GM18502 (cell line): ENCODE measurements at regions not wholly inside any gene's neighbourhood (a gene's known extent, or its start where the extent isn't known, plus 50 kb on each side); places are given as distances from the start of the nearest gene placed in this dataset.
"Not testable (repeated sequence)": the region's sequence is repeated elsewhere in the genome, so short reads cannot be mapped to it uniquely, and the experiment has no call there.

Experiments used
- ATAC-seq: cut with Tn5 transposase; IDR thresholded peaks from one replicate; pipeline ENCODE4 v1.9.1; 2021; ENCODE audit warnings: mild to moderate bottlenecking; ENCODE audit not compliant: unreplicated experiment, poor library complexity

DNA sequence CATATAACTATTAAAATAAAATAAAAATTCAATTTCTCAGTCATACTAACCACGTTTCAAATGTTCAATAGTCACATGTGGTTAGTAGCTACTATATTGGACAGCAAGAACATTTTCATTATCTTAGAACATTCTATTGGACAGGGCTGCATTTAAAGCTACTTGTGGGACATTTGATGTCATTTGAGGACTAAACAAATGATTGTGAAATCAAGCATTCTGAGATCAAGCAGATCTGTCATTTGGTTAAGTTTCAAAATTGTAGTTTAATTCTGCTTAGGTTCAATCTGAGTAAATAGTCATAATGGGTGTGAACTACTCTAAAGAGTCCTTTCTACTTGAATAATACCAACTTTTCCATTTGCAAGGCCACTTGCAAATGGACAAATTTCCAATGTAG is 226.9 kb upstream of the C9orf72 start:
- ATAC-seq: no peak

DNA sequence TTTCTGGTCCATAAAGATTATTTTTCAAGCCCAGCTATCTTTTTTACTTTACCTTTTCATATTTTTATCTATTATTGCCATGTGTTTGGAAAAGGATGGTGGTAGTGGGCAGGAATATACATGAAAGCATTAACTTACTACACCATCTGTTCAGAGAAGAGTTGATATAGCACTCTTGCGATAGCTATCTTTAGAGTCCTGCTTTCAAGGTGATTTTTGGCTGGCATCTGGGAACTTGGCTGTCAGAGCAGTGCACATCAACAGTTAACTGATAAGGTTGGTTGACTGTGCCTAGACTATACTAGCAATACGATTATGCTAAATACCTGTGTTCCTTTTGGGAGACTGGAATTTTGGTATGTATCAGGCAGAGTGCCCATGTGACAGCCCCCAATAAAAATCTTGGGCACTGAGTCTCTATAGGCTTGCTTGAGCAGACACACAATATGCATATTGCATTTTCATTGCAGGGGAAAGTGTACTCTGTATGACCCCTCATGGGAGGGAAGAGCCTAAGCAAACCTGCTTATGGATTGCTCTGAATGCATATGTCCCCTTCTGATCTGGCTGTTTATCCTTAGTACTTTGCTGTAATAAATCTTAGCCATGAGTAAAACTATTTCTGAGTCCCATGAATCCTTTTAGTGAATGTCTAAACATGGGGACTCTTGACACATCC is 227.6 kb upstream of the C9orf72 start:
- ATAC-seq: no peak

DNA sequence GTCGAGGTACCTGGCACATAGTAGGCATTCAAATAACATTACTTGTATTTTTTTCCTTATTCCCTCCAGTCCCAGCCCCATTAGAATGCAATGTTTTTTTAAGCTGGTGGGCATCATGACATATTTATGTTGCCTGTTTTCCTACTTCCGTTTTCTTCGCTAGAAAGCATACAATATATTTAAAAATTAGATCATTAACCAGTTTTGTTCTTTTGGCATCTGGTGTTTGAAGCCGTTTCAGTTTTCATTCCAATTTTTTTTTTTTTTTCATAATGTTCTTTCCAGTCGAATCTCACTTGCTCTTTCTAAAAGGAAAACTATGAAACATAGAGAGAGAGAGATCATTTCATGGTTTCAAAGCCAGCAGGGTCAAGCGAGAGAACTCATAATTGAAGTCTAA is 228.3 kb upstream of the C9orf72 start:
- ATAC-seq: no peak

DNA sequence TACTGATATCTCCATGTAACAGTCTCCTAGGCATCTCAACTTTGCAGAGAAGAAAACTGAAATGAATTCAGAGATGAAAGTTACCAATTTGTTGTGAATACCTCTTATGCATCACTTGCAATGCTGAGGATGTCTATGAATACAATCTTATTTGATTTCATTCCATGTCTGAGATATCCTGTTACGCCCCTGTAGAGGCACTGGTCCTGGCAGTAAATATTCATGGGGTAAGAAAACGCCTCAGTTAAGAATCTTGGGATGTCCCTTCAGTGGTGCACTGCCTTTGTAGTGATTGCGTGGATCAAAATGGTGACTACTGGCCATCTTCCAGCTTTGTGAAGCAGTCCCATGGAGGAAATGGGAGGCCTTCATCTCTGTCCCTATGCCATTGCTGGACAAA is 229.1 kb upstream of the C9orf72 start:
- no peak for ATAC-seq

DNA sequence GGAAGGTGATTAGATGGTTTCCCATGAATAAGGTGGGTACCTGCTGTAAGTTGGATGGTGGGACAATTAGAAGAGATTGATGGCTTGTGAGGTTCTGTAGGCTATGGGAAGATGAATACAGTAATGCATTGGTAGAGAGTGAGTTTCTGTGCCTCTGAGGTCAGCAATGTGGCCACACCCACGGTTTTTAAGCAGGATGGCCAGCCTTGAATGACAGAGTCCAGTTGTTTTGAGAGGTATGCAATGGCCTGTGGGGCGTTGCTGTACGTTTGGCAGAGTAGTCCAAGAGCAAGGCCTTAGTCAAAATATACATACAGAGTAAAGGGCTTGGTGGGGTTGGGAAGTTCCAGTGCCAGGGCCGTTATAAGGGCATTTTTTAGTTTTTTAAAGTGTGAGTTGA is 235.6 kb upstream of the C9orf72 start:
- ATAC-seq: no peak

DNA sequence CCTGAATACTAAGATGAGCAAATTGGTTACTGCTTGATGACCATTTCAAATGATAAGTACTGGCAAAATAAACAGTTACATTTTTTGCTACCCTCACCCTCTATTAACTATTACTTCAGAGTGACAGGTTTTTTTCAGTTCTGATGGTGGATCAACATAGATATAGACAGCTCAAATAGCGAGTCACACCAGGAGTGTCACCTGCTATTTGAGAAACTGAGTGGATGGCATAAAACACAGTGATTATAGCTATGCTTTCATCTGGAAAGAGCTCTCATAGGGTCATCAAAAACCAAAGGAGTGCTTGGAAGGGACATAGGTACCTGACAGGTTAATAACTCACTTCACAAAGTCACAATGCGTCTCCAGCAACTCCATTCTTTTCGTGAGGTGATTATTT is 244.5 kb upstream of the C9orf72 start:
- no peak for ATAC-seq

DNA sequence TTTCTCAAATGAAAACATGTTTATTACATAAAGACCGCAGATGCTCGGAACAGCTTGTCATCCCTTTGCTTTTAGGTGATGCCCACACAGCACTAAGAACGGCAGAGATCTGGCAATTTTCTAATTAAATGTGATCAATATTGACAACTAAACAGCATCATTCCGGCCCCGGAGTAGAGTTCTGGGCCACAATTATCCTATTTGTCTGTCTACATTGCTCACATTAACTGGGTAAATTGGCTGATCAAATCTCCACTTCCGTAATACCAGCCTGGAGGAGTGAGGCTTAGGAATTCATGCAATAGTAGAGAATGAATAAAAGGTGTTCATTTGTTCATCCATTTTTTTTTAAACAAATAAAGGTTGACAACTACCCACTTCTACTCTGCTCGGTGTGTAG is 245.1 kb upstream of the C9orf72 start:
- ATAC-seq: no peak

DNA sequence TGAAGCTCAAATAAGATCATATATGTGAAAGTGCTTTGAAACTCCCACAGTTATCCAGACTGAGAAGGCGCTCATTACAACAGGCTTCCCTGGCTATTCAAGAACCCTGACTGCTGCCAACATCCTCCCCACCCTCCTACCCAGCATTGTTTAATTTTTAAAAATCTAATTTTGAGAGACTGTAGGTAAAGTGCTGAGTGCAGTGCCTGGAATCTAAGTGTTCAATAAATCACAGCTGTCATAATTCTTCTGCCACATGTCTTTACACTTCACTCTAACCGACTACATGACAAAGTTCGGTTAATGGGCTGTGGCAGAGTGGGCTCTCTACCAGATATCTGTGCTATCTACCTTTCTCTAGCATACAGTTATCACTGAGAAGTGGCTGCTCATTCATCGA is 255.6 kb upstream of the C9orf72 start:
- ATAC-seq: no peak

DNA sequence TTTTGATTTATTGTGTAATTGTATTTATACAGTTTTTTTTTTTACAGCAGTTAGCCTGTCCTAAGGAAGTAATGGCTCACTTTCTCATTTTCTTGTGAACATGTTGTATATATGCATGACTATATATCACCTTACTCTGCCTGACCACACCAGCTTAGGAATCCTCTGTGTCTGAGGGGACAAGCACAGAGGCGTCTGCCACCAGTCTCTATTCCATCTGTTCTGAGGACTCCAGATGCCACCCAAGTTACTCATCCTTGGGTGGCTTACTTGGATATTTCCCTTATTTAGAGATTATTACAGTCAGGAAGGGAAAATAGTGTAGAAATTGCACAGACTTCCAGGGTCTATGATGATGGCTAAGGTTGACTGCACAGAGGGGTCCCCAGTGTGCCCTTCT is 256.3 kb upstream of the C9orf72 start:
- ATAC-seq: no peak

DNA sequence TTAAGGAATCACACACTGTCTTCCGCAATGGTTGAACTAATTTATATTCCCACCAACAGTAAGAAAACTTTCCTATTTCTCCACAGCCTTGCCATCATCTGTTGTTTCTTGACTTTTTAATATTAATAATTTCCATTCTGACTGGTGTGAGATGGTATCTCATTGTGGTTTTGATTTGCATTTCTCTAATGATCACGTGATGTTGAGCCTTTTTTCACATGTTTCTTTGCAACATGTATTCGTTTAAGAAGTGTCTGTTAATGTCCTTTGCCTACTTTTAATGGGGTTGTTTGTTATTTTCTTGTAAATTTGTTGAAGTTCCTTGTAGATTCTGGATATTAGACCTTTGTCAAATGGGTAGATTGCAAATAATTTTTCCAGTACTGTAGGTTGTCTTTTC is 258.8 kb upstream of the C9orf72 start:
- ATAC-seq: not testable (repeated sequence)

DNA sequence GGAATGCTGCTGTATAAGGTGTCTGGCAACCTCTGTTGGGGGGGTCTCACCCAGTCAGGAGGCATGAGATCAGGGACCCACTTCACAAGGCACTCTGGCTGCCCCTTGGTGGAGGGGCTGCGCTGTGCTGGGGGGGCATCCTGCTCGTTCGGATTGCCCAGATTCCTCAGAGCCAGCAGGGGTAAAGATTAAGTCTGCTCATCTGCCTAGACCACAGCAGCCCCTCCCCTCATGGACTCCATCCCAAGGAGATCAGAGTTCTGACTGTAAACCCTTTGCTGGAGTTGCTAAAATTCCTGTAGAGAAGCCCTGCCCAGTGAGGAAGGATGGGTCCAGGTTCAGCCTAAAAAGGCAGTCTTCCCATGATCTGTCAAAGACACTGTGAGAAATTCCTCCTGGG is 262.0 kb upstream of the C9orf72 start:
- ATAC-seq: no peak

DNA sequence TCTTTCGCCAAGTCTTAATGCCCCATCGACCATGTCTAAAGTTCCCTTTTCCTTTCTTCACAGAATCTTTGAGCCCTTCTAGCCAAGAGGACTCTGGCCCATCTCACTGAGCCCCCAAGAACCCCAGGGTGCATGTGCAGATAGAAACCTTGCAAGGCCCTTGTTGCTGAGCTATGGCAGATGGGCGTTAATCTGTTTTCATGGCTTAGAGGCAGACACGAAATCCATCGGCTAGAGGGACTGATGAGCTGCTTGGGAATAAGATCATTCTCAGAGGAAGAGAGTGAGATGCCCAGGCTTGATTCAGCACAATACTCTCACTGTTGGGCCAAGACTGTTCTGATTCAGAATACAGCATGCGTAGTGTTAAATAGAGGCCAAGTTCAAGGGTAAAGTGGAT is 262.5 kb upstream of the C9orf72 start:
- ATAC-seq: no peak

DNA sequence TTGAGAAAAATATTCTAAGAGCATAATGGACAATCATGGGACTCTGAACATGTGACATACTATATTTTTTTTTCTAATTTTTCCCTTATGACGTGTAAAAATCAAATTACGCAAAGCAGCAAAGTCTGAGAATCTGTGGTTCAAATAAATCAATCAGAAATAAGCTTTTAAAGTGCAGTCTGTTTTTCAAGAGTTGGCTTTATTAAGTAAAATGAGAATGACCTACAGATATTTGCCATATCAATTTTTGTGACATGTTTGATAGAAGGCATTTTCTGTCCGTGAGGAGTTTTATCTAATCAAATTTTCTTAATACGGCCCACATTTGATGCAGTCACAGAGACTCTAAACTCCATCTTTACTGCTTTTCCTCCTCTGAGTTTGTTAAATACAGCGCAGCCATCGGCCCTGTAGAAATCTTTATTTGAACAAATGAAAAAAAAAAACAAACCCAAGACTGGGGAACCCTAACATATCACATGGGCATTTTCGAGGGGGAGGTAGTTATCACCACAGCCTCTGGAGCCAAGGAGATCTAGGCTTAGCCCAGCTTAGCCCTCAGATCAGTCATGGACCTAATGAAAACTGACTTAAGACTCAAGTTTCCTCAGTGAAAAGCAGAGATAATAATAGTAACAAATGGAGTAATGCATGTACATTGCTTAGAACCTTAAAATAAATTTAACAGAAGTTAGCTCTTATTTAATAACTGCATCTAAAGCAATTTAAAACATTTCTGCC is 263.6 kb upstream of the C9orf72 start:
- ATAC-seq: no peak

DNA sequence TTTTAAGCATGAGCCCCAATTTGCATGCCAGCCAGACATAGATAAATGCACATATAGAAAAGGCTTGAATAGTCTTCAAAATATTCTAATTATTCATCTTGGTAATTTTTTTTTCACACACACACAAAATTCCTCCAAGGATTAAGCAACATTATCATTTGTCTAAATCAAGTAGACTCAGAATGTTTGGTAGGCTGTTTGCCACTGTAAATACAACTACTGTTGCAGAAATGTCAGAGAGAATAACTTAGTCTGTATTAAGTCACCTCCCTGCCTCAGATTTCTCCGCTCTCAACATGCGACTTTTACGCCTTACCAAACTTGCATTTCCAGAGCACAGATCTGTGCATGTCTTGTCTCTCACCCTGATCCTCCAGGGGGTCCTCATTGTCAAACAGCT is 265.6 kb upstream of the C9orf72 start:
- ATAC-seq: no peak

DNA sequence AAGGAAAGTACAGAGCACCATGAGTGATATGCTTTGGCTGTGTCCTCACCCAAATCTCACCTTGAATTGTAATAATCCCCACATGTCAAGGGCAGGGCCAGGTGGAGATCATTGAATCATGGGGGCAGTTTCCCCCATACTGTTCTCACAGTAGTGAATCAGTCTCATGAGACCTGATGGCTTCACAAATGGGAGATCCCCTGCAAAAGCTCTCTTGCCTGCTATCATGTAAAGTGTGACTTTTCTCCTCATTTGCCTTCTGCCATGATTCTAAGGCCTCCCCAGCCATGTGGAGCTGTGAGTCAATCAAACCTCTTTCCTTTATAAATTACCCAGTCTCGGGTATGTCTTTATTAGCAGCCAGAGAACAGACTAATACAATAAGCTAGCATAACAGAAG is 266.5 kb upstream of the C9orf72 start:
- not testable (repeated sequence) for ATAC-seq

DNA sequence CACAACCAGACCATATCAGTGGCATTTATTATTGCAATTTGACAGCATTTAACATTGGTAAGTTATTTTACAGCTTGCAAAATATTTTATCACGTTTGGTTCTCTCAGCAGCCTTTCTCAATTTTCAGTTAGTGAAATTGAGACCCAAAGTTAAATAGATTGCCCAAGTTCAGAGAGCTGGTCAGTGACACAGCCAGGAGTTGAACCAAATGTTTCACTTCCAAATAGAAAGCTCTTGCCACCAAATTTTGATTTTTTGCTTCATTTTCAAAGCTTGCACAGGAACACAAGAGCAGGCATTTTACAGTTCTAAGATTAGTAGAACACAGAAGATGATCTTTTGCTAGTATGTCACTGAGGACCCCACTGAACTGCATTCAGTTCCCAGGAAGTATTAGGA is 271.5 kb upstream of the C9orf72 start:
- ATAC-seq: no peak

DNA sequence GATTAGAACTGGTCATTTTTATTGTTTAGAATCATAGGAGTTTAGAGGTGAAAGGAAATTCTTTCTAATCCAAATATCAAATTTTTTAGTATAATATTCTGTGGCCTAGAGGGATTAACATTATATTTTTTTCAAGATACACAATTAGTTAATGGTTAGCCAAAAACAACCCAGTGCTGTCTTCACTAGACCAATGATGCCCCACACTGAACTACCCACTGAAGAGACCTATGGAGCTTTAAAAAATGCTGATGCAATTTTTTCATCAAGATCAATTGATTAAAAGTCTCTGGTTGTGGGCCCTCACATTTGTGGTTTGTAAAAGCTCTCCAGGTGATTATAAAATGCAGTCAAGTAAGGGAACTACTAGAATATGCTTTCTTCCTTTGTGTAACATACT is 274.1 kb upstream of the C9orf72 start:
- no peak for ATAC-seq

DNA sequence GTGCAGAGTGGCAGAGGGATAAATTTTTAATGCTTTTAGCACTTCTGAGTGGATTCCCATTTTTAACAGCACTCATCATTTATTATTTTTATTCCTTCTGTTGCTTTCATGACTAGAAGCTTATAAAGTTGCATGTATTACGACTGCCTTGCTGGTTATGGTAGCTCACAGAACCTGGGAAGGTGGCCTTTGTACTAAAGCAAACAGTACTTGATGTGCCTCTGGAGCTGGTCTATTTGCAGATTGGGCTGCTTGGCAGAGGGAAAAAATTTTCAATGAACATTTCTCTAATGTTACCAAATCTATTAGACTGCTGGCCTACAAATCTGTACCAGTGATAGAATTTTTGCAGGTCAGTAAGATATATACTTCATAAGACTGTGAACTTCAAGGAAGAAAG is 274.5 kb upstream of the C9orf72 start:
- ATAC-seq: no peak

DNA sequence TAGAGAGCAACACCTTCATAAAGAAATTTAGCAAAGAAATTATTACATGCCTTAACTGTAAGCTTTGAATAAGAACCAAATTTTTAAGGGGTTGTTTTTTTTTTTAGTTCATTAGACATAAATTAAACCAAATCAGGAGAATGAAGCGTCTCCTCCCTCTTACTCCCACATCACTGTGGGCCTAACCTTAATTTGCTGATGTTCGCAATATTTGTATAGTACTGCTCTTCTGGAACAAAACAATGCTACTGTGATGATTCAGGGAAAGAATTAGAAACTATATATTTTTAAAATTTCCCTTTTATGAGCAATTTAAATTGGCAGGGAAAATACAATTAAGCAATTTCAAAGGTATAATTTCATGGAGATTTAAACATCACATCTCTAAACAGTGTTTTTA is 275.0 kb upstream of the C9orf72 start:
- ATAC-seq: no peak

DNA sequence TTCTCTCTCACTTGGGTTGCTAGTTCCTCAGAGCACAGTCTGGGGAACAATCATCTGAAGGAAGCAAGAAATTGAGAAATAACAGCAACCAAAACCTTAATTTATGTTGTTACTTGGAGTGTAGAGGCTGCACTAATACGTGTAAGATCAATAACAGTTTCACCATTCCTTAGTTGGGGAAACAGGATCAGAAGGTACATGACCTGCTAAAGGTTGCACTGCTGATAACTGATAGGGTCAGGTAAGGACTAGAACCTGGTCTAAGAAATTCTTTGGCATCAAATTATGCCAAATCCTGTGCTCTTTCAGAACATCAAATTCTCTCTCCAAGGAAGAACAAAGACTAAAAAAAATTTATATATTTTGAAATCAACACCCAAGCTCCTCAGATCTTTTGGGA is 278.6 kb upstream of the C9orf72 start:
- ATAC-seq: no peak

DNA sequence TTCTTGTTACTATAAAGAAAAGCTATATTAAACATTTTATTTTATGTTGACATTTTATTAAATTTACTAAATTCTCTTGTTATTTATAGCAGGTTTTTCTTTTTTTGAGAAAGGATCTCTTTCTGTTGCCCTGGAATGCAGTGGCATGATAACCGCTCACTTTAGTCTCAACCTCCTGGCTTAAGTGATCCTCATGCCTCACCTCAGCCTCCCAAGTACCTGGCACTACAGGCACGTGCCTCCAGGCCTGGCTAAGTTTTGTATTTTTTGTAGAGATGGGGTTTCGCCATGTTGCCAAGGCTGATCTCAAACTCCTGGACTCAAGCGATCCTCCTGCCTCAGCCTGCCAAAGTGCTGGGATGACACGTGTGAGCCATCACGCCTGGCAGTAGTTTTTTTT is 280.2 kb upstream of the C9orf72 start:
- ATAC-seq: no peak

DNA sequence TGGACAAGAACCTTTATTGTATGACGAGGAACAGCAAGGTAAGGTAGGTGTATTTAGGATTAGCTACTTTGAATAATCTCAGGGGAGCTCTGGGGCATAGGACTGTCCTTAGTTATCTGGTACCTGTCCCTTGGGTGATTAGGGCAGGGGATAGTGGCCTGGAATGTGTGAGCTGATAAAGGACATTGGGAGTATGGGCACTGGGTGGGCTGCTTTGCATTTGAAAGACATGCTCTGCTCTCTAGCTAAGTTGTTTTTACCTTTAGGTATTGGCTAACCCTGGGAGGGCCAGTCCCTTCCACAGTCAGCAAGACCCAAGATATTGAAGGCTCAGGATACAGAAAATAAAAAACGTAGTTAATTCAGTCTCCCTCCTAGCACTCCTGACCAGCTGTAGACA is 282.8 kb upstream of the C9orf72 start:
- ATAC-seq: no peak
